ENCODE measurements at regions not wholly inside any gene's neighbourhood (a gene's known extent, or its start where the extent isn't known, plus 50 kb on each side); places are given as distances from the start of the nearest gene placed in this dataset.

GRCh38 chr19:23520441-23520840 is 125.2 kb upstream of the ZNF91 start:
- no peak for TF ChIP-seq CTCF (IDR thresholded peaks at IDR 0.05)
- TF ChIP-seq POLR2A (IDR thresholded peaks at IDR 0.05): no peak
